CD4-positive, alpha-beta T cell treated with Interleukin-4 for 1 hour (primary cell): ENCODE measurements at regions not wholly inside any gene's neighbourhood (a gene's known extent, or its start where the extent isn't known, plus 50 kb on each side); places are given as distances from the start of the nearest gene placed in this dataset.

Source experiments
- DNase-seq, 2 donors: peaks; one replicate each; pipeline ENCODE4 v3.0.0-alpha.2; 2020 to 2022

- DNase-seq: no peak
Measured at GRCh38 chr10:43702213-43702935, 53.7 kb upstream of the ZNF32 start.

- no peak for DNase-seq
Measured at GRCh38 chr10:43701295-43701694, 52.6 kb upstream of the ZNF32 start.

GRCh38 chr10:43700306-43700705 lies 51.6 kb upstream of the ZNF32 start:
- no peak for DNase-seq

GRCh38 chr10:43699516-43699915 lies 50.8 kb upstream of the ZNF32 start:
- DNase-seq: no peak
